OCI-LY3 (cell line): ENCODE measurements at regions not wholly inside any gene's neighbourhood (a gene's known extent, or its start where the extent isn't known, plus 50 kb on each side); places are given as distances from the start of the nearest gene placed in this dataset.

Experiments
- CTCF ChIP-seq: fragments of 200-600, 300-600 bp; sonication (generic); IDR thresholded peaks from 2 replicates; pipeline ENCODE4 v1.5.1; 2014; ENCODE audit warnings: antibody characterized with exemption, low read length, low read depth
- EZH2phosphoT487 ChIP-seq: fragments of 200-600 bp; shearing (Covaris generic); IDR thresholded peaks from 2 replicates; pipeline ENCODE4 v1.6.1; 2018; ENCODE audit warnings: antibody characterized with exemption, mixed run types, low read depth

DNA sequence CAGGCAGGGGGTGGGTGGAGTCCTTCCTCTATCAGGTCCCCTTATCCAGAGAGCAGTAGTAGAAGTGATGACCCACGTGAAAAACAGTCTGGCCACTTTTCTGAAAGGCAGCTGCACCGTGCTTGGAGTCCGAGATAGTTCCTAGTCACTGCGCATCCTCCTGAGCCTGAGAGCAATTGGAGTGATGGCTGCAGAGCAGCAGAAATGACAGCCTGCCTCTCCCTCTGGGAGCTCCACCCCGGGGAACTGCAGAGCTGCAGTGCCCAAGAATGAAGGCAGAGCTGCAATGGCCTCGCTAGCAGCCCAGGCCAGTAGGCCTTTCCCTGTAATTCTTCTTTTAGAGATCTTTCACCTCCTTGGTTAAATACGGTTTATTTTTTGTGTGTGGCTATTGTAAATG lies 82.6 kb downstream of the CETN3 start:
- TF ChIP-seq CTCF (no peak), EZH2phosphoT487 (no peak)
